Testis (tissue), 2 donors: ENCODE measurements at regions not wholly inside any gene's neighbourhood (a gene's known extent, or its start where the extent isn't known, plus 50 kb on each side); places are given as distances from the start of the nearest gene placed in this dataset.

Source experiments
- CTCF ChIP-seq, 3 experiments: fragments of 450-650 bp in 2 of 3; fragments of 200-600 bp in 1 of 3; sonication (generic) in 1 of 3; IDR thresholded peaks; one replicate each; pipeline ENCODE4 v1.5.1; 2016 to 2019; ENCODE audit warnings: antibody characterized with exemption in 3 of 3, mild to moderate bottlenecking in 2 of 3, moderate library complexity in 1 of 3
- POLR2A ChIP-seq: fragments of 450-650 bp; IDR thresholded peaks from one replicate; pipeline ENCODE4 v1.6.1; 2017; ENCODE audit warnings: antibody characterized with exemption, mild to moderate bottlenecking, moderate library complexity

- TF ChIP-seq CTCF (IDR thresholded peaks at IDR 0.05) (no peak), POLR2A (no peak)
These were observed 83.1 kb upstream of the MPP7 start for GRCh38 chr10:28385748-28386502.
